Epithelial cell of proximal tubule (primary cell): ENCODE measurements at regions not wholly inside any gene's neighbourhood (a gene's known extent, or its start where the extent isn't known, plus 50 kb on each side); places are given as distances from the start of the nearest gene placed in this dataset.

Experiments
- DNase-seq: peaks from one replicate; pipeline ENCODE4 v3.0.0-alpha.2; 2011; ENCODE audit warnings: low read depth
- H3K4me3 ChIP-seq: 2 replicates; pipeline ENCODE4 v1.5.1; 2011; ENCODE audit warnings: low read depth, mild to moderate bottlenecking, low read length
- CTCF ChIP-seq: conservative IDR thresholded peaks from 2 replicates; pipeline ENCODE4 v1.5.1; 2012; ENCODE audit warnings: low read depth, mild to moderate bottlenecking, low read length

GRCh38 chr3:81274671-81275070 is 486.8 kb downstream of the GBE1 start:
- no peak for DNase-seq
- no peak overlapping the region for H3K4me3 ChIP-seq
- TF ChIP-seq CTCF: no peak

GRCh38 chr3:81270603-81271379 is 490.7 kb downstream of the GBE1 start:
- no peak for TF ChIP-seq CTCF
- DNase-seq: peak; percentile 83
- H3K4me3 ChIP-seq: no peak overlapping the region

DNA sequence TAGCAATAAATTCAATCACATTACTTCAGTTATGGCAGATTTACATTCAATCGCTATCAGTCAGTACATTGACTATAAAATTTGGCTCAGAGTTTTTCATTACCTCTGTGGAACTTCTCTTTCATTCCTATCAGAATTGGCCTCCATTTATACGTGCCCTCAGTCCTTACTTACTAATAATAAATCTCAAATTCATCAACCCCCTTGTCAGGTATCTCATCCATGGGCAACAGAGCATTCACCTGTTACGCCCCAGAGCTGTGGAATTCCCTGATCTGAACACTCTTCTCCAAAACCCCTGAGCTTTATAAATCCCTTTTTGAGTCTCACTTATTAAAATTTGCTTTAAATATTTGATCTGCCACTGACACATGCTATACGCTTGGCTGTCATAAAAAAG is 492.9 kb downstream of the GBE1 start:
- no peak overlapping the region for H3K4me3 ChIP-seq
- TF ChIP-seq CTCF: no peak
- no peak for DNase-seq

GRCh38 chr3:81261996-81262395 is 499.4 kb downstream of the GBE1 start:
- DNase-seq: no peak
- TF ChIP-seq CTCF: no peak
- H3K4me3 ChIP-seq: no peak overlapping the region

GRCh38 chr3:81255463-81255862 is 506.0 kb downstream of the GBE1 start:
- no peak overlapping the region for H3K4me3 ChIP-seq
- no peak for TF ChIP-seq CTCF
- DNase-seq: no peak

DNA sequence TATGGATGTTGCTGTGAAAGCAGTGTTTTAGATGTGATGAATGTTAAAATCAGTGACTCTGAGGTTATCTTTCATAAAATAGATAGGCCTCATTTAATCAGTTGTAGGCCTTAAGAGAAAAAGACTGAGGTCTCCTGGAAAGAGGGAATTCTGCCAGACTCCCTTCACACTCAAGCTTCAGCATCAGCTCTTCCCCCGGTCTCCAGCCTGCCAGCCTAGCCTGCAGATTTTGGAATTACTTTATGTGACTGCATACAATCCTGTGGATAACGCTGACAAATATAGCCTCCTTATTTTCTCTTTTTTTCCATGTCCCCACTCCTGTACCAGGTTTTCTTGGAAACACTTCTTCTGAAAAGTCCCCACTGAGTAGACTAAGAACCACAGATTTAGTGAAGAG is 510.3 kb downstream of the GBE1 start:
- TF ChIP-seq CTCF: no peak
- no peak overlapping the region for H3K4me3 ChIP-seq

GRCh38 chr3:81249540-81250029 is 511.9 kb downstream of the GBE1 start:
- no peak for TF ChIP-seq CTCF
- DNase-seq: no peak
- H3K4me3 ChIP-seq: no peak overlapping the region

More for the DNA sequence above, 510.3 kb downstream of the GBE1 start:
- DNase-seq: no peak
